Activated gamma-delta T cell (primary cell): ENCODE measurements at regions not wholly inside any gene's neighbourhood (a gene's known extent, or its start where the extent isn't known, plus 50 kb on each side); places are given as distances from the start of the nearest gene placed in this dataset.

Experiments used
- DNase-seq: peaks from one replicate; lab custom pipeline; 2025; lab: John Stamatoyannopoulos, UW

GRCh38 chr1:188846468-188846867 lies 1631.2 kb downstream of the BRINP3 start:
- no peak for DNase-seq

GRCh38 chr1:188857526-188858087 lies 1620.1 kb downstream of the BRINP3 start:
- DNase-seq, result no peak

GRCh38 chr1:188867614-188868013 lies 1610.0 kb downstream of the BRINP3 start:
- no peak for DNase-seq

- DNase-seq, result no peak
These were observed 1606.5 kb downstream of the BRINP3 start for GRCh38 chr1:188871164-188871563.

DNA sequence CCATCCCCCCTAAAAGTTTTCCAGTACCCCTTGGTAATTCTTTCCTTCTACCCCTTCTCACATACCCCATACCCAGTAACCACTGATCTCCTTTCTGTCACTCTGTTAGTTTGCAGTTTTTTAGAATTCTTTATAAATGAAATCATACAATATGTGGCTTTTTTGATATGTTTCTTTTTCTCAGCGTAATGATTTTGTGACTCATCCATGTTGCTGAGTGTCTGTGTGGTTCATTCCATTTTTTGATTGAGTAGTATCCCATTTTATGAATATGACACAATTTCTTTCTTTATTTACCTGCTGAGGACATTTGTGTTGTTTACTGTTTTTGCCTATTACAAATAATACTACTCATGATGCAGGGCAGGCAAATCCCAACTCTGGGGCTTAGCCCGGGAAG lies 1605.3 kb downstream of the BRINP3 start:
- no peak for DNase-seq

GRCh38 chr1:188877668-188878067 lies 1600.0 kb downstream of the BRINP3 start:
- no peak for DNase-seq

- DNase-seq, result no peak
These were observed 1589.3 kb downstream of the BRINP3 start for GRCh38 chr1:188888386-188888785.

GRCh38 chr1:188889166-188889565 lies 1588.5 kb downstream of the BRINP3 start:
- DNase-seq, result no peak

- DNase-seq, result no peak
These were observed 1585.7 kb downstream of the BRINP3 start for GRCh38 chr1:188891958-188892357.

GRCh38 chr1:188895611-188896010 lies 1582.1 kb downstream of the BRINP3 start:
- DNase-seq, result no peak

GRCh38 chr1:188903241-188903640 lies 1574.4 kb downstream of the BRINP3 start:
- DNase-seq, result no peak

DNA sequence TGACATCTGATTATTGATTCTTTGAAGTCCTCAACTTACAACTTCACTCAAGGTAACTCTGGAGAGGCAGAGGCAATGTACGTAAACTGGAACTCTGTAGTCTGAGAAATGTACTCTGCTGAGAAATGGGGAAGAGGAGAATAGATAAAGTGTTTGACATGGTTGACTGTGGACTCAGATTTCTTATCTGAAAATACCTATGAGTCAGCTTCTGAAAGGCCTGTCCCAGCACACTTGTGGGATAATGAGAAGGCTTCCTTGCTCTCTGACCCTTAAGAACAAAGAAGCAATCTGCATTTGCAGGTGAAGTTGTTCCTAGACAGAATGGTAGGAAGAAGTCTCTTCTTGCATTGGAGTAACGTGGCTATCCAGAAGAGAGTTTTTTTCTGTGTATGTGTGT lies 1573.5 kb downstream of the BRINP3 start:
- no peak for DNase-seq

GRCh38 chr1:188906921-188907641 lies 1570.6 kb downstream of the BRINP3 start:
- no peak for DNase-seq

GRCh38 chr1:188930382-188930781 lies 1547.3 kb downstream of the BRINP3 start:
- no peak for DNase-seq

DNA sequence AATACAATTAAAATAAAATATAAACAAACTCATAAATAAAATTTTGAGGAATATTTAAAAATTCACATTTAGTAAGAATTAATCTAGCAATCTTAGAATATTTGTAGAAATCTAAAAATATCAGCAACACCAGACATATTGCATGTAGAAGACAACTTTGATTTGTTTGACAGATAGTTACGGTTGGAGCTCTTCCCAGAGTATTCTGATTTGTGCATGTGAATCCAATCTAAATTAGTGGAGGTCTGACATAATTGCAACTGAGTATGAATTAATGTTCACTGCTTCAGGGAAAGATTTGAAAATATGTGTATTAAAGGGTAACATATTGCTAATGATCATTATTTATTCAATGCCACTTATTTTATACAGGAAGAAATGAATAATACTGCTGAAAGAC lies 1546.2 kb downstream of the BRINP3 start:
- no peak for DNase-seq

GRCh38 chr1:188937965-188938551 lies 1539.6 kb downstream of the BRINP3 start:
- no peak for DNase-seq

DNA sequence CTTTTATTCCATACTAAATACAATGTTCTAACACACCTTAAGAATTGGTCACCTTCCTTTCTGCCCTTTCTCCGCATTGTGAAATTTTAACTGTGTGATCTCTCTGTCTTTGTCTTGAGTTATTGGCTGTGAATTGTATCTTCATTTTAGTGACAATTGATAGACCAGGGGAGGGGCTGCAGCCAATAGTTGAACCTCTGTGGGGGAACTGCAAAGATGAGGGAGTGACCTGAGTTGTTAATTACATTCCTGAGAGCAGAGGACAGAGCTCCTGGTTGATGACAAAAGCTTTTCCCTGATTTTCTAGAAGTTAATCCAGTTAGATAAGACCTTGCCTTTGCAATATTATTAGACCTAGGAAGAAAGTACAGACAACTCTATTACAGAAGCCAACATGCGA lies 1535.7 kb downstream of the BRINP3 start:
- DNase-seq, result no peak

GRCh38 chr1:188949701-188950100 lies 1528.0 kb downstream of the BRINP3 start:
- DNase-seq, result no peak

DNA sequence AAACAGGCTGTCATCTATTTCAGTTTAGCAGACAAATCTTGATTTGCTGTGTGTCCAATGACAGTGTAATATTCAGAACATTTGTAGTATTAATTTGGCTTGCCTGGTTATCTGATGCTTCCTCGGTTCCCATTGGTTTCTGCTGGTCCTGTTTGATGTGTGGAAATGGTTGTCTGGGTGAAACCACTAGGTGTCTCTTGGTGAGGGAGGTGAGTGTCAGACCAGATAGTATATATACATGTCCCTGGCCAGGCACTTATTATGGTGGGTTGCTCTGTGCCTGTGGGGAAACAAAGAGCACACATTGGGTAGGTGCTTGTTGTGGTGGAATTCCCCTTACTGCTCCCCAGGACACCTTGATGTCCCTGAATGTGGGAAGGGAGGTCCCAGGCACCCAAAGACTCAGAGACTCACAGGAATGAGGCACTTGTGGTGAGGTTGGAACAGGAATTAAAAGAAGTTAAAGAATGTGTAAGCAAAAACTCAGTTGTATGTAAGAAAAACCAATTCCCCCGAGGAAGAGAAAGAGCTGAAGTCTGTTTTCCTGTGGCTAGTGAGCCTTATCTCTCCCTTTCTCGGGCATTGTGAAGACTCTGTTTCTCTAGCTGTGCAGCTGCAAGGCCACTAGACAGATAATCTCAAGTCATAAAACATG lies 1519.1 kb downstream of the BRINP3 start:
- DNase-seq, result no peak

GRCh38 chr1:188986745-188987417 lies 1490.8 kb downstream of the BRINP3 start:
- no peak for DNase-seq

- no peak for DNase-seq
These were observed 1489.1 kb downstream of the BRINP3 start for GRCh38 chr1:188988589-188988988.

DNA sequence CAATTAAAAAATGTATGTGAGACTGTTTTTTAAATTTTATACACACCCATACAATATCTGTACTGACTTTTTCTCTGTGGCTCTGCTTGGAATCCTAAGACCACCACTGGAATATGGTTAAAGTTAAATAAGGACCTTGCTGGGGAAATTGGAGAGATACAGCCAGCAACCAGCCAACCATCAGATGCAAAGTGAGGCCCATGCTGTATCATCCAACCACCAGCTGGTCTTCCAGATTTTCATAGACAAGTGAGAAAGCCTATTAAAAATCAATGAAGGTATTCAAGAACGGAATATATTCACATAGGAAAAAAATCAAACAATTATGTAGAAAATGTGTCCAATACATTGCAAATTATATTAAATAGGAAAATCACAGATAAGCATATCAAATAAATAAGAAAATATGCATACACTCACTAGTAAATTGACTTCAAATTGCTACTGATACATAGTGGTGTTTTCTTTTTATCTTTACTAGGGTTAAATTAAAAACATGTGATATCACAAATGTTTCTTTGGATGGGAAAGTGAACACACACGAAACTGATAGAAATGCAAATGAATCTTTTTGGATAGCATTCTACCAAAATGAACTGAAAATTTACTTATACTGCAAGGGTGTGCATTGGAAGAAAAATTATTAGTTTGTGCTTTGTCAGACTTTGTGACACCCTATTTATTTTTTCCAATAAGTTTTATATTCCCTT lies 1486.3 kb downstream of the BRINP3 start:
- no peak for DNase-seq
